ENCODE measurements at regions not wholly inside any gene's neighbourhood (a gene's known extent, or its start where the extent isn't known, plus 50 kb on each side); places are given as distances from the start of the nearest gene placed in this dataset.

DNA sequence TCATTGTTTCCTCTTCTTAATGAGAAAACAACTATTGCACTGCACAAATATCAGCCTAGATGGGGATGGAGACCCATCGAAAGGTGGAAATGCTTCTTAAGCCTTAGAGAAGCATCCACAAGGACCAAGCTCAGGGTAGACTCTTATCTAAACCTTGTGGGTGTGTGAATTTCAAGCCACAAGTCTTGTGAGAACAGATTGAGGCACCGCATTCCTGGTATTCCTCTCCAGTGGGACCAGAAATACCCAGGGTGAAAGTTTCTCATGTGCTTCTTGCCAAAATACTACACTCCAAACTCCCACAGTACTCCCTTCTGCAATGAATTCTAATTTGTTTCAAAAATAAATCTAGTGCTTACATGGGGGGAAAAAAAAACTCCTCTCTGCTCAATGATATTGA, 375.6 kb downstream of the PDGFC start:
- TF ChIP-seq, protein P1, sequence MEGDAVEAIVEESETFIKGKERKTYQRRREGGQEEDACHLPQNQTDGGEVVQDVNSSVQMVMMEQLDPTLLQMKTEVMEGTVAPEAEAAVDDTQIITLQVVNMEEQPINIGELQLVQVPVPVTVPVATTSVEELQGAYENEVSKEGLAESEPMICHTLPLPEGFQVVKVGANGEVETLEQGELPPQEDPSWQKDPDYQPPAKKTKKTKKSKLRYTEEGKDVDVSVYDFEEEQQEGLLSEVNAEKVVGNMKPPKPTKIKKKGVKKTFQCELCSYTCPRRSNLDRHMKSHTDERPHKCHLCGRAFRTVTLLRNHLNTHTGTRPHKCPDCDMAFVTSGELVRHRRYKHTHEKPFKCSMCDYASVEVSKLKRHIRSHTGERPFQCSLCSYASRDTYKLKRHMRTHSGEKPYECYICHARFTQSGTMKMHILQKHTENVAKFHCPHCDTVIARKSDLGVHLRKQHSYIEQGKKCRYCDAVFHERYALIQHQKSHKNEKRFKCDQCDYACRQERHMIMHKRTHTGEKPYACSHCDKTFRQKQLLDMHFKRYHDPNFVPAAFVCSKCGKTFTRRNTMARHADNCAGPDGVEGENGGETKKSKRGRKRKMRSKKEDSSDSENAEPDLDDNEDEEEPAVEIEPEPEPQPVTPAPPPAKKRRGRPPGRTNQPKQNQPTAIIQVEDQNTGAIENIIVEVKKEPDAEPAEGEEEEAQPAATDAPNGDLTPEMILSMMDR (IDR thresholded peaks at IDR 0.05): no peak
- TF ChIP-seq EZH2 (IDR thresholded peaks at IDR 0.05; ENCODE audit: borderline replicate concordance, insufficient read depth, low read depth, low read length, poor library complexity, severe bottlenecking): no peak

Data from B cell (primary cell).